ENCODE measurements at regions not wholly inside any gene's neighbourhood (a gene's known extent, or its start where the extent isn't known, plus 50 kb on each side); places are given as distances from the start of the nearest gene placed in this dataset.

GRCh38 chr1:191551019-191551418 is 607.2 kb upstream of the RGS18 start:
- no peak for TF ChIP-seq CTCF (IDR thresholded peaks at IDR 0.05; ENCODE audit: insufficient read depth, low read depth, low read length)

GRCh38 chr1:191558379-191558778 is 599.9 kb upstream of the RGS18 start:
- no peak overlapping the region for H3K4me3 ChIP-seq (ENCODE audit: low read depth, low read length)
- no peak for TF ChIP-seq CTCF (IDR thresholded peaks at IDR 0.05; ENCODE audit: insufficient read depth, low read depth, low read length)
- DNase-seq (ENCODE audit: low read depth), result no peak

More at GRCh38 chr1:191551019-191551418, 607.2 kb upstream of the RGS18 start:
- DNase-seq (ENCODE audit: low read depth), result no peak
- no peak overlapping the region for H3K4me3 ChIP-seq (ENCODE audit: low read depth, low read length)

- no peak for DNase-seq (ENCODE audit: low read depth)
- TF ChIP-seq CTCF (IDR thresholded peaks at IDR 0.05; ENCODE audit: insufficient read depth, low read depth, low read length), result no peak
- no peak overlapping the region for H3K4me3 ChIP-seq (ENCODE audit: low read depth, low read length)
These were observed 597.0 kb upstream of the RGS18 start for GRCh38 chr1:191561276-191561675.

GRCh38 chr1:191564275-191564674 is 594.0 kb upstream of the RGS18 start:
- DNase-seq (ENCODE audit: low read depth), result no peak
- H3K4me3 ChIP-seq (ENCODE audit: low read depth, low read length), result no peak overlapping the region
- no peak for TF ChIP-seq CTCF (IDR thresholded peaks at IDR 0.05; ENCODE audit: insufficient read depth, low read depth, low read length)

- no peak for DNase-seq (ENCODE audit: low read depth)
- H3K4me3 ChIP-seq (ENCODE audit: low read depth, low read length), result no peak overlapping the region
- TF ChIP-seq CTCF (IDR thresholded peaks at IDR 0.05; ENCODE audit: insufficient read depth, low read depth, low read length), result no peak
These were observed 585.8 kb upstream of the RGS18 start for GRCh38 chr1:191572479-191572878.

GRCh38 chr1:191575180-191575579 is 583.1 kb upstream of the RGS18 start:
- TF ChIP-seq CTCF (IDR thresholded peaks at IDR 0.05; ENCODE audit: insufficient read depth, low read depth, low read length), result no peak
- DNase-seq (ENCODE audit: low read depth), result no peak
- no peak overlapping the region for H3K4me3 ChIP-seq (ENCODE audit: low read depth, low read length)

GRCh38 chr1:191575746-191576145 is 582.5 kb upstream of the RGS18 start:
- DNase-seq (ENCODE audit: low read depth), result no peak
- H3K4me3 ChIP-seq (ENCODE audit: low read depth, low read length), result no peak overlapping the region
- no peak for TF ChIP-seq CTCF (IDR thresholded peaks at IDR 0.05; ENCODE audit: insufficient read depth, low read depth, low read length)
